ENCODE measurements at regions not wholly inside any gene's neighbourhood (a gene's known extent, or its start where the extent isn't known, plus 50 kb on each side); places are given as distances from the start of the nearest gene placed in this dataset.

- peaks cover 28% of the 10 kb centered on the region for H3K27me3 ChIP-seq
- no peak for DNase-seq
- no peaks in the 10 kb centered on the region for H3K36me3 ChIP-seq
- no peak overlapping the region for H3K4me3 ChIP-seq
- no peak for TF ChIP-seq CTCF (IDR thresholded peaks at IDR 0.05)
- TF ChIP-seq POLR2A (IDR thresholded peaks at IDR 0.05) = no peak
- no peak for TF ChIP-seq EP300 (IDR thresholded peaks at IDR 0.05; ENCODE audit: low read depth)
- TF ChIP-seq POLR2AphosphoS5 (IDR thresholded peaks at IDR 0.05) = no peak
- intact Hi-C loops (cut with DNase I; ENCODE audit: low total_unique reads) = no loop called here
- no peaks in the 10 kb centered on the region for H3K9me3 ChIP-seq
- in situ Hi-C loops (cut with MboI; ENCODE audit: low pct_ligation_motif_present in 1 of 4, low pct_unique_long_range_greater_than_20kb in 1 of 4, low sequenced_read_pairs in 3 of 4) = loop anchor here in 1 of 4 donors (10.0 kb wide), 1 partner anchor 236 kb away; no protein-coding TSS in a partner anchor
- no peaks in the 10 kb centered on the region for H3K4me1 ChIP-seq
- WGBS, 2 donors (ENCODE audit: low coverage in 1 of 2) = 76% methylated on average over 13 of the region's 16 CpGs; no CpG with 5 or more reads in 1 of the 2 donors
- no peak overlapping the region for H3K27ac ChIP-seq
These were observed 241.8 kb downstream of the NPHP4 start for GRCh38 chr1:5750186-5751162.

- Histone ChIP-seq H3K4me3 (no peak overlapping the region), H3K36me3 (no peaks in the 10 kb centered on the region), H3K27me3 (peaks cover 36% of the 10 kb centered on the region), H3K9me3 (no peaks in the 10 kb centered on the region), H3K27ac (no peak overlapping the region), H3K4me1 (no peaks in the 10 kb centered on the region)
- 71% methylated on average over 22 of the region's 26 CpGs; no CpG with 5 or more reads in 1 of the 2 donors for WGBS, 2 donors (ENCODE audit: low coverage in 1 of 2)
- TF ChIP-seq EP300 (IDR thresholded peaks at IDR 0.05; ENCODE audit: low read depth) (no peak), POLR2A (IDR thresholded peaks at IDR 0.05) (no peak), CTCF (IDR thresholded peaks at IDR 0.05) (no peak), POLR2AphosphoS5 (IDR thresholded peaks at IDR 0.05) (no peak)
- intact Hi-C loops (cut with DNase I; ENCODE audit: low total_unique reads) (loop anchor here (10.0 kb wide), 1 partner anchor 234 kb away; no protein-coding TSS in a partner anchor), in situ Hi-C loops (cut with MboI; ENCODE audit: low pct_ligation_motif_present in 1 of 4, low pct_unique_long_range_greater_than_20kb in 1 of 4, low sequenced_read_pairs in 3 of 4) (loop anchor here in 1 of 4 donors (25.0 kb wide), 1 partner anchor 236 kb away; no protein-coding TSS in a partner anchor)
- no peak for DNase-seq
These were observed 243.7 kb downstream of the NPHP4 start for GRCh38 chr1:5748286-5749225.

GRCh38 chr1:5747426-5748285 is 244.6 kb downstream of the NPHP4 start:
- in situ Hi-C loops (cut with MboI; ENCODE audit: low pct_ligation_motif_present in 1 of 4, low pct_unique_long_range_greater_than_20kb in 1 of 4, low sequenced_read_pairs in 3 of 4) = loop anchor here in 1 of 4 donors (25.0 kb wide), 1 partner anchor 235 kb away; no protein-coding TSS in a partner anchor
- no peaks in the 10 kb centered on the region for H3K9me3 ChIP-seq
- peaks cover 40% of the 10 kb centered on the region for H3K27me3 ChIP-seq
- TF ChIP-seq EP300 (IDR thresholded peaks at IDR 0.05; ENCODE audit: low read depth) (no peak), POLR2A (IDR thresholded peaks at IDR 0.05) (no peak), POLR2AphosphoS5 (IDR thresholded peaks at IDR 0.05) (no peak), CTCF (IDR thresholded peaks at IDR 0.05) (no peak)
- 20 to 57% methylated on average over 1 to 11 of the region's 13 CpGs for WGBS, 2 donors (ENCODE audit: low coverage in 1 of 2)
- H3K4me3 ChIP-seq = no peak overlapping the region
- no peak for DNase-seq
- H3K27ac ChIP-seq = no peak overlapping the region
- H3K36me3 ChIP-seq = no peaks in the 10 kb centered on the region
- no peaks in the 10 kb centered on the region for H3K4me1 ChIP-seq
- intact Hi-C loops (cut with DNase I; ENCODE audit: low total_unique reads) = loop anchor here (10.0 kb wide), 1 partner anchor 233 kb away; no protein-coding TSS in a partner anchor
